ENCODE measurements at regions not wholly inside any gene's neighbourhood (a gene's known extent, or its start where the extent isn't known, plus 50 kb on each side); places are given as distances from the start of the nearest gene placed in this dataset.
"Not testable (repeated sequence)": the region's sequence is repeated elsewhere in the genome, so short reads cannot be mapped to it uniquely, and the experiment has no call there.

GRCh38 chr18:54433368-54433767, 75.7 kb downstream of the C18orf54 start:
- no peaks in the 10 kb centered on the region for H3K9me3 ChIP-seq (ENCODE audit: control insufficient read depth, insufficient read depth, low read length)
- H3K36me3 ChIP-seq (ENCODE audit: insufficient read depth, low read length) = no peaks in the 10 kb centered on the region
- no peaks in the 10 kb centered on the region for H3K4me1 ChIP-seq (ENCODE audit: insufficient read depth, low read length)
- H3K9ac ChIP-seq (ENCODE audit: low read depth, low read length) = no peak overlapping the region

DNA sequence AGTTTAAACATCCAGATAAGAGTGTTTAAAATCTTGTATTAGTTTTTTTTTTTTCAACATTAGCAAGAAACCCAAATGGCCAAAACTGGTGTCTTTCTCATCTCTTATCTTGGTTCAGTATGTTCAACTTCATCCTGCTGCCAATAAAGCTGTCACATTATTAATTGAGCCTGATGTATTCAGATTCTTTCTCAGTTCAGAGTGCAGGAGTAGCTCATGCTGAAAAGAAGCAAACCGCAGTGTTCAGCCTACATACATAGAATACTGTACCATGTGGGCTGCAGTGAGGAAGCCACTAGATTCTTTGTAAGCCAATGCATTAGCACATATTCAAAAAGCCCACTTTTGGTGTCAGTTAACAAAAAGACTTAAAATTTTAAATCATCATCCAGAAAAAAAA, 76.2 kb downstream of the C18orf54 start:
- Histone ChIP-seq H3K36me3 (ENCODE audit: insufficient read depth, low read length) (no peaks in the 10 kb centered on the region), H3K4me1 (ENCODE audit: insufficient read depth, low read length) (no peaks in the 10 kb centered on the region), H3K9ac (ENCODE audit: low read depth, low read length) (no peak overlapping the region), H3K9me3 (ENCODE audit: control insufficient read depth, insufficient read depth, low read length) (no peaks in the 10 kb centered on the region)

GRCh38 chr18:54434453-54434852, 76.7 kb downstream of the C18orf54 start:
- no peak overlapping the region for H3K9ac ChIP-seq (ENCODE audit: low read depth, low read length)
- no peaks in the 10 kb centered on the region for H3K36me3 ChIP-seq (ENCODE audit: insufficient read depth, low read length)
- H3K4me1 ChIP-seq (ENCODE audit: insufficient read depth, low read length) = no peaks in the 10 kb centered on the region
- no peaks in the 10 kb centered on the region for H3K9me3 ChIP-seq (ENCODE audit: control insufficient read depth, insufficient read depth, low read length)

- no peaks in the 10 kb centered on the region for H3K4me1 ChIP-seq (ENCODE audit: insufficient read depth, low read length)
Observed at GRCh38 chr18:54436501-54436900, 78.8 kb downstream of the C18orf54 start.

GRCh38 chr18:54440292-54440691, 82.6 kb downstream of the C18orf54 start:
- Histone ChIP-seq H3K9me3 (ENCODE audit: control insufficient read depth, insufficient read depth, low read length) (no peaks in the 10 kb centered on the region), H3K9ac (ENCODE audit: low read depth, low read length) (no peak overlapping the region), H3K36me3 (ENCODE audit: insufficient read depth, low read length) (no peaks in the 10 kb centered on the region), H3K4me1 (ENCODE audit: insufficient read depth, low read length) (peaks cover 7% of the 10 kb centered on the region)

More at GRCh38 chr18:54436501-54436900, 78.8 kb downstream of the C18orf54 start:
- no peaks in the 10 kb centered on the region for H3K9me3 ChIP-seq (ENCODE audit: control insufficient read depth, insufficient read depth, low read length)
- H3K36me3 ChIP-seq (ENCODE audit: insufficient read depth, low read length) = no peaks in the 10 kb centered on the region
- no peak overlapping the region for H3K9ac ChIP-seq (ENCODE audit: low read depth, low read length)

GRCh38 chr18:54444319-54444914, 86.7 kb downstream of the C18orf54 start:
- H3K4me1 ChIP-seq (ENCODE audit: insufficient read depth, low read length) = peaks cover 7% of the 10 kb centered on the region
- H3K9me3 ChIP-seq (ENCODE audit: control insufficient read depth, insufficient read depth, low read length) = no peaks in the 10 kb centered on the region
- no peak overlapping the region for H3K9ac ChIP-seq (ENCODE audit: low read depth, low read length)
- H3K36me3 ChIP-seq (ENCODE audit: insufficient read depth, low read length) = no peaks in the 10 kb centered on the region

DNA sequence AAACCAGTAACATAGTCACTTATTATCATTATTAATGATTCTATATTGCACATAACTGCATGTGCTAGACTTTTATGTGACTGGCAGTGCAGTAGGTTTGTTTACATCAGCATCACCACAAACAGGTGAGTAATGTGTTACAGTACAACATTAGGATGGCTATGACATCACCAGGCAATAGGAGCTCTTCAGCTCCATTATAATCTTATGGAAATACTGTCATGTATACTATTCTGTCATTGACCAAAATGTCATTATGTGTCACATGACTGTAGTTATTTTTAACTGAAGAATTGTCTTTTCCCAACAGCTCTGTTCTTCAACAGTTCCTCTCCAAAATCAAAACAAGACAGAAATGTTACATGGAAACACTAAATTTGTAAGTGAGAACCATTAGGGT, 96.3 kb downstream of the C18orf54 start:
- Histone ChIP-seq H3K9me3 (ENCODE audit: control insufficient read depth, insufficient read depth, low read length) (no peaks in the 10 kb centered on the region), H3K9ac (ENCODE audit: low read depth, low read length) (no peak overlapping the region), H3K4me1 (ENCODE audit: insufficient read depth, low read length) (no peaks in the 10 kb centered on the region), H3K36me3 (ENCODE audit: insufficient read depth, low read length) (no peaks in the 10 kb centered on the region)

DNA sequence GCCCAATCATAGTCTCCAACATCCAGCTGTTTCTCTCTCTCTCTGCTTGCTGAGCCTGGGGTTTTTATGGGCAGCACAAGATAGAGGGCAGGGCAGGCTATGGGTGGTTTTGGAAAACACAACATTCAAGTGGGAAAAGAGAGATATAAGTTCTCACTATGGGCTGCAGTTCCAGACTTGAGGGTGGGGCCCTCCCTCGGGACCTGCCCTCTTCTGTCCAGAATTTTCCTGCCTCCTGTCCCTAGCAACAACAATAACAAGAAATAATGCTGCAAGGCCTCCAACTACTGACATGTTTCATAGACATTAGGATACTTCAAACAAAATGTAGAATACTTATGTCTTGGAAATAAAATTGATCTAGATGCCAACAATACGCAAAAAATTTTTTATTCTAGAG, 107.8 kb downstream of the C18orf54 start:
- H3K4me1 ChIP-seq (ENCODE audit: insufficient read depth, low read length) = no peaks in the 10 kb centered on the region; the same call in 1 of the 2 replicates
- H3K36me3 ChIP-seq (ENCODE audit: insufficient read depth, low read length) = no peaks in the 10 kb centered on the region
- H3K9ac ChIP-seq (ENCODE audit: low read depth, low read length) = no peak overlapping the region
- H3K9me3 ChIP-seq (ENCODE audit: control insufficient read depth, insufficient read depth, low read length) = no peaks in the 10 kb centered on the region

- H3K9me3 ChIP-seq (ENCODE audit: control insufficient read depth, insufficient read depth, low read length) = no peaks in the 10 kb centered on the region
- H3K4me1 ChIP-seq (ENCODE audit: insufficient read depth, low read length) = no peaks in the 10 kb centered on the region; the same call in 1 of the 2 replicates
- no peaks in the 10 kb centered on the region for H3K36me3 ChIP-seq (ENCODE audit: insufficient read depth, low read length)
- no peak overlapping the region for H3K9ac ChIP-seq (ENCODE audit: low read depth, low read length)
Observed at GRCh38 chr18:54466248-54467005, 108.7 kb downstream of the C18orf54 start.

- H3K36me3 ChIP-seq (ENCODE audit: insufficient read depth, low read length) = no peaks in the 10 kb centered on the region
Observed at GRCh38 chr18:54479365-54479764, 111.7 kb upstream of the DYNAP start.

DNA sequence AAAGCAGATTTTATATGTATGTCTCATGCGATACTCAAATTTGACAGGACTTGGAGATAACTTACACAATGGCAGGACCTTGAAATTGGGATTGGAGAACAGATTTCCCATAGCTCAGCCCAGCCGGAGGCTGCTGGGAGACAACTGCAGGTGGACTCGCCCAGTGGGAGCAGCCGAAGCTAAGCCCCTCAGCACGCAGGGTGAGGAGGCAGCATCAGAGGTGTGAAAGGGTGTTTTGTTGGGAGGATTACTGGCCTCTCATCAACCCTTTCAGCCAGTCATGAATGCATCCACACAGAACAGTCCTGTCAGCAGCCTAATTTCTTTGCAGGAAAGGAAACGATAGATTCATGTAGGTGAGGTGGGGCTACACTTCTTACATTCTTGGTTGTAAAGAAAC, 110.4 kb upstream of the DYNAP start:
- peaks cover 14% of the 10 kb centered on the region; the same call in 1 of the 2 replicates for H3K4me1 ChIP-seq (ENCODE audit: insufficient read depth, low read length)
- no peaks in the 10 kb centered on the region for H3K36me3 ChIP-seq (ENCODE audit: insufficient read depth, low read length)
- no peak overlapping the region for H3K9ac ChIP-seq (ENCODE audit: low read depth, low read length)
- no peaks in the 10 kb centered on the region for H3K9me3 ChIP-seq (ENCODE audit: control insufficient read depth, insufficient read depth, low read length)

More at GRCh38 chr18:54479365-54479764, 111.7 kb upstream of the DYNAP start:
- no peaks in the 10 kb centered on the region for H3K9me3 ChIP-seq (ENCODE audit: control insufficient read depth, insufficient read depth, low read length)
- H3K4me1 ChIP-seq (ENCODE audit: insufficient read depth, low read length) = peaks cover 14% of the 10 kb centered on the region; the same call in 1 of the 2 replicates
- no peak overlapping the region for H3K9ac ChIP-seq (ENCODE audit: low read depth, low read length)

- not testable (repeated sequence) for H3K4me1 ChIP-seq (ENCODE audit: insufficient read depth, low read length); H3K9ac ChIP-seq (ENCODE audit: low read depth, low read length); H3K9me3 ChIP-seq (ENCODE audit: control insufficient read depth, insufficient read depth, low read length); H3K36me3 ChIP-seq (ENCODE audit: insufficient read depth, low read length)
Observed at GRCh38 chr18:54502451-54502850, 88.6 kb upstream of the DYNAP start.

DNA sequence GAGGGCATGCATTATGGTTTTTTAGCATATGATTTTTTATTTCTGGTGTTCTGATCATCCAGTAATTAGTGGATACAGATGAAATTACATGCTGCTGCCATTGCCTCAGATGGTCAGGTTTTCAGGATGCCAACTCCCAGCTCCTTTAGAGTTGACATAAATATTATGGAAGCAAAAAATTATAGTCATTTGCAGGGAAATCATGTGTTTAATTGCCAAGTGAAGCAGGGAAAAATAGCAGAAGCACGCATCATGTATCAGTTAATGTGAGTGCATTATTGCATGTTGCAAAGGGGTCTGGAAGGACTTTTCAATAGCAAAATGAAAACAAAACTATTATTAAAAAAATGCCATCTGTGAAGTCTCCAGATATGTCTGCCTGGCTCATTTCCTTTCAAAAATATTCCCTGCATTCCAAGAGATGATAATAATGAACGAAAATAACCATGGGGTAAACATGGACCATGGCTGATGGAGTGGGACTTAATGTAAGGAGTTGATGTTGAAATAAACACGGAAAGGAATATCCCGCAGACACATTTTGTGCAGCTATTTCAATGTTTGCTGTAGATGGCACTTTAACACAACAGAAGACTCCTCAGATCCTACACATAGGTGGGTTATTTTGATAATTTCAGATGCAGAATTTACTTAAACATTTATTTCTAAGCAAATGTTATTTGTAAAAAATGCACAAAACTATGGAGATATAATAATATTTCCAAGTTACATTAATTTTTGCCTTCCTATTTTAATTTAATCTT, 87.7 kb upstream of the DYNAP start:
- H3K36me3 ChIP-seq (ENCODE audit: insufficient read depth, low read length) = no peaks in the 10 kb centered on the region
- H3K9ac ChIP-seq (ENCODE audit: low read depth, low read length) = no peak overlapping the region
- no peaks in the 10 kb centered on the region; the same call in 1 of the 2 replicates for H3K4me1 ChIP-seq (ENCODE audit: insufficient read depth, low read length)
- peaks cover 5% of the 10 kb centered on the region; the same call in 1 of the 2 replicates for H3K9me3 ChIP-seq (ENCODE audit: control insufficient read depth, insufficient read depth, low read length)

GRCh38 chr18:54506516-54507261, 84.4 kb upstream of the DYNAP start:
- H3K36me3 ChIP-seq (ENCODE audit: insufficient read depth, low read length) = no peaks in the 10 kb centered on the region
- H3K9ac ChIP-seq (ENCODE audit: low read depth, low read length) = no peak overlapping the region
- no peaks in the 10 kb centered on the region; the same call in 1 of the 2 replicates for H3K4me1 ChIP-seq (ENCODE audit: insufficient read depth, low read length)
- peaks cover 5% of the 10 kb centered on the region; the same call in 1 of the 2 replicates for H3K9me3 ChIP-seq (ENCODE audit: control insufficient read depth, insufficient read depth, low read length)
